DND-41 (cell line): ENCODE measurements at regions not wholly inside any gene's neighbourhood (a gene's known extent, or its start where the extent isn't known, plus 50 kb on each side); places are given as distances from the start of the nearest gene placed in this dataset.

ENCODE experiments used
- CTCF ChIP-seq: IDR thresholded peaks from 2 replicates; pipeline ENCODE4 v1.5.1; 2012; ENCODE audit warnings: borderline replicate concordance, low read length, moderate library complexity, mild to moderate bottlenecking; ENCODE audit not compliant: poor library complexity, severe bottlenecking; ENCODE audit errors: extremely low read depth
- EZH2 ChIP-seq: IDR thresholded peaks from 3 replicates; pipeline ENCODE4 v1.6.1; 2012; ENCODE audit warnings: borderline replicate concordance, low read depth, mild to moderate bottlenecking, moderate library complexity, low read length, inconsistent platforms; ENCODE audit not compliant: severe bottlenecking

GRCh38 chr14:105664691-105665090 is 138.3 kb downstream of the TMEM121 start:
- no peak for TF ChIP-seq CTCF
- no peak for TF ChIP-seq EZH2
